WTC11 (cell line): ENCODE measurements at regions not wholly inside any gene's neighbourhood (a gene's known extent, or its start where the extent isn't known, plus 50 kb on each side); places are given as distances from the start of the nearest gene placed in this dataset.
A peak's percentile ranks its signal among the peaks of the same experiment; 100 is the strongest.

Experiments used
- ATAC-seq: fragments of 200-7000 bp; cut with Tn5 transposase; 2 replicates; pipeline ENCODE4 v1.10.0; 2021; ENCODE audit warnings: mild to moderate bottlenecking, moderate library complexity
- CTCF ChIA-PET: fragments of 300-600 bp; sonication (Branson Sonifier 250); formaldehyde crosslinking; loops from one replicate; lab custom pipeline; 2021; ENCODE audit warnings: antibody characterized with exemption; lab: Charles Lee
- POLR2A ChIA-PET: fragments of 350-600 bp; sonication (Branson Sonifier 250); formaldehyde crosslinking; loops from one replicate; lab custom pipeline; 2021; ENCODE audit warnings: antibody characterized with exemption; lab: Charles Lee
- DNase-seq: peaks from one replicate; pipeline ENCODE4 v3.0.0; 2021; ENCODE audit warnings: low spot score
- H3K27ac Mint-ChIP-seq: 2 replicates; pipeline ENCODE4 v1.8.0; 2021; ENCODE audit warnings: mixed read lengths
- H3K27me3 Mint-ChIP-seq: 2 replicates; pipeline ENCODE4 v1.8.0; 2021; ENCODE audit warnings: low read depth, mild to moderate bottlenecking, moderate library complexity, mixed read lengths
- H3K36me3 Mint-ChIP-seq: 2 replicates; pipeline ENCODE4 v1.8.0; 2021; ENCODE audit warnings: mixed read lengths
- H3K4me1 Mint-ChIP-seq: 2 replicates; pipeline ENCODE4 v1.8.0; 2022; ENCODE audit warnings: mixed read lengths
- H3K4me3 Mint-ChIP-seq: 2 replicates; pipeline ENCODE4 v1.8.0; 2021; ENCODE audit warnings: mild to moderate bottlenecking, moderate library complexity, mixed read lengths
- H3K9me3 Mint-ChIP-seq: 2 replicates; pipeline ENCODE4 v1.8.0; 2021; ENCODE audit warnings: mixed read lengths
- ATF3 ChIP-seq: sonication (generic); formaldehyde crosslinking; conservative IDR thresholded peaks from 2 replicates; pipeline ENCODE4 v1.8.1; 2022; ENCODE audit warnings: mild to moderate bottlenecking, missing genetic modification reagents
- CDX4 ChIP-seq: fragments of 250-450 bp; sonication (Bioruptor Pico); IDR thresholded peaks from 2 replicates; pipeline ENCODE4 v1.9.0; 2021; ENCODE audit warnings: moderate library complexity, mild to moderate bottlenecking, inconsistent platforms, borderline replicate concordance
- CREB1 ChIP-seq: sonication (generic); formaldehyde crosslinking; IDR thresholded peaks from 2 replicates; pipeline ENCODE4 v1.8.0; 2023; ENCODE audit warnings: mild to moderate bottlenecking, missing genetic modification reagents
- CREM ChIP-seq: sonication (generic); formaldehyde crosslinking; IDR thresholded peaks from 2 replicates; pipeline ENCODE4 v1.8.1; 2022; ENCODE audit warnings: mild to moderate bottlenecking, missing genetic modification reagents, moderate library complexity
- CTCF ChIP-seq: fragments of 200-600 bp; IDR thresholded peaks from 2 replicates; pipeline ENCODE4 v1.8.0; 2022; ENCODE audit warnings: antibody characterized with exemption
- E2F5 ChIP-seq: sonication (generic); formaldehyde crosslinking; IDR thresholded peaks from 2 replicates; pipeline ENCODE4 v1.8.1; 2022; ENCODE audit warnings: mild to moderate bottlenecking, moderate library complexity, missing genetic modification reagents
- FOXP4 ChIP-seq: sonication (generic); formaldehyde crosslinking; IDR thresholded peaks from 2 replicates; pipeline ENCODE4 v1.8.0; 2022; ENCODE audit warnings: mild to moderate bottlenecking, missing genetic modification reagents
- MLX ChIP-seq: sonication (generic); formaldehyde crosslinking; IDR thresholded peaks from 2 replicates; pipeline ENCODE4 v1.8.1; 2023; ENCODE audit warnings: mild to moderate bottlenecking, missing genetic modification reagents, moderate library complexity
- STAT6 ChIP-seq: sonication (generic); formaldehyde crosslinking; conservative IDR thresholded peaks from 2 replicates; pipeline ENCODE4 v1.8.1; 2023; ENCODE audit warnings: mild to moderate bottlenecking, low read depth, missing genetic modification reagents, moderate library complexity
- TEAD4 ChIP-seq: sonication (generic); formaldehyde crosslinking; IDR thresholded peaks from 2 replicates; pipeline ENCODE4 v1.8.0; 2022; ENCODE audit warnings: mild to moderate bottlenecking, missing genetic modification reagents
- USF1 ChIP-seq: sonication (generic); formaldehyde crosslinking; IDR thresholded peaks from 2 replicates; pipeline ENCODE4 v1.8.0; 2022; ENCODE audit warnings: mild to moderate bottlenecking, missing genetic modification reagents
- ZNF121 ChIP-seq: sonication (generic); formaldehyde crosslinking; IDR thresholded peaks from 2 replicates; pipeline ENCODE4 v1.8.0; 2023; ENCODE audit warnings: missing genetic modification reagents
- ZNF138 ChIP-seq: sonication (generic); formaldehyde crosslinking; conservative IDR thresholded peaks from 2 replicates; pipeline ENCODE4 v1.8.1; 2022; ENCODE audit warnings: mild to moderate bottlenecking, moderate library complexity, missing genetic modification reagents
- ZNF263 ChIP-seq: sonication (generic); formaldehyde crosslinking; IDR thresholded peaks from 2 replicates; pipeline ENCODE4 v1.8.1; 2022; ENCODE audit warnings: low read depth, mild to moderate bottlenecking, moderate library complexity, missing genetic modification reagents
- ZNF396 ChIP-seq: fragments of 250-450 bp; sonication (Bioruptor Pico); IDR thresholded peaks from 2 replicates; pipeline ENCODE4 v1.8.0; 2021; ENCODE audit warnings: mild to moderate bottlenecking, moderate library complexity, borderline replicate concordance
- ZNF423 ChIP-seq: fragments of 250-450 bp; sonication (Bioruptor Pico); IDR thresholded peaks from 2 replicates; pipeline ENCODE4 v2.1.2; 2022; ENCODE audit warnings: mild to moderate bottlenecking, moderate library complexity
- ZNF532 ChIP-seq: fragments of 250-450 bp; sonication (Bioruptor Pico); IDR thresholded peaks from 2 replicates; pipeline ENCODE4 v1.9.0; 2021; ENCODE audit warnings: mild to moderate bottlenecking, borderline replicate concordance
- ZSCAN18 ChIP-seq: fragments of 250-450 bp; sonication (Bioruptor Pico); IDR thresholded peaks from 2 replicates; pipeline ENCODE4 v2.1.2; 2022; ENCODE audit warnings: mild to moderate bottlenecking, moderate library complexity

GRCh38 chr19:20479483-20479882 is 86.1 kb downstream of the ZNF737 start (continued):
- TF ChIP-seq CTCF (no peak), ZSCAN18 (CRISPR knock-in tag) (no peak), ZNF263 (no peak), CREM (no peak), TEAD4 (no peak), ZNF396 (CRISPR knock-in tag) (no peak)
- TF ChIP-seq, all 79 proteins: peak for 0

- Mint-ChIP-seq H3K4me1 (peaks cover 16% of the 10 kb centered on the region), H3K36me3 (peaks cover 9% of the 10 kb centered on the region; the same call in 1 of the 2 replicates), H3K27me3 (peaks cover 7% of the 10 kb centered on the region), H3K9me3 (peaks cover 48% of the 10 kb centered on the region), H3K27ac (no peak overlapping the region), H3K4me3 (no peak overlapping the region)
- peak; percentile 28 for DNase-seq
- POLR2A ChIA-PET = no interaction called here
- CTCF ChIA-PET = no interaction called here
- no peak for ATAC-seq
- TF ChIP-seq ZNF138 (CRISPR knock-in tag) = no peak
- TF ChIP-seq CDX4 (CRISPR knock-in tag) = no peak
- no peak for TF ChIP-seq FOXP4 (CRISPR knock-in tag)
- no peak for TF ChIP-seq E2F5
- TF ChIP-seq USF1 (CRISPR knock-in tag) = no peak
- TF ChIP-seq ZNF121 (CRISPR knock-in tag) = no peak
- TF ChIP-seq CREB1 (CRISPR knock-in tag) = no peak
- no peak for TF ChIP-seq ZNF423 (CRISPR knock-in tag)
- no peak for TF ChIP-seq MLX (CRISPR knock-in tag)
- no peak for TF ChIP-seq STAT6 (CRISPR knock-in tag)
- TF ChIP-seq ATF3 (CRISPR knock-in tag) = no peak
- no peak for TF ChIP-seq ZNF532 (CRISPR knock-in tag)
Observed at GRCh38 chr19:20478936-20479335, 86.6 kb downstream of the ZNF737 start.
